ENCODE measurements at regions not wholly inside any gene's neighbourhood (a gene's known extent, or its start where the extent isn't known, plus 50 kb on each side); places are given as distances from the start of the nearest gene placed in this dataset.

DNA sequence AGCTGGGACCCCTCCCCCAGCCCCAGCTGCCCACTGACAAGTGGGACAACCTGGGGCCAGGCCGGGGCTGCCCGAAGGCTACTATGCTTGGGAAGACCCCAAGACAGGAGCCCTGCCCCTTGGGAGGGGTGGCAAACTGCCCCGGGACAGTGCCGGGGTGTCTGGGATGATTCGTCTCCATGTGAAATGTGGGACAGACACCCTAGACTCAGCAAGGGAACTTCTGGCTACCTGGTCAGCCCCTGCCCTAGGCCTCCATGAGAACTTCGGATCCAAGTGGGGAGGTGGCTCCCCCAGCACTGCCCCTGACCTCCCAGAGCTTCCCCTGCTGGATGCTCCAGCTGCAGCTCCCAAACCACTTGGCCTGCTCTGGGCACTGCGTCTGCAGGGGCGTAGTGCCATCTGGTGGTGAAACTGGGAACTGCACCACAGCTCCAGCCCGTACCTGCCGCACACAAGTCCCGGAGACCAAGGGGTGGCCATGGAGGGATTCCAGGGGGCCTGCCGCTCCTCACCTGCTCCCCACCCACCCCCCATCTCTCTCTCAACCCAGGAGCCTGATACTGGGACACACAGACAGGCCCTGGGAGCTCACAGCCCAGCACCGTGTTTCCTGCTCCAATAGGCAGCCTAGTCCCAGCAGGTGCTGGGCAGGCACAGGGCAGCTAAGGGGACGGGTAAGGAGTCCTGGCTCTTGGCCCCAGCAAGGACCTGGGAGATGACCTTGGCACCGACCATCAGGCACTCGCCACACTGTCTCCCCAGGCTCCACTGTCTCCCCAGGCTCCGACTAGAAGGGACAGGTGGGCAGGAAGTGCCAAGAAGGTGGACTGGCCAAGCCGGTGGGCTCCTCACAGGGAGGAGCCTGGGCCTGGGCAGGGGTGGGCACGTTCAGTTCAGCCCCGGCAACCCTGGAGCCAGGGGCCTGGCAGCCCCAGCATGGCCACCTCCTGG lies 194.1 kb downstream of the IGLL1 start:
- no peak overlapping the region for H3K4me3 Mint-ChIP-seq
- H3K4me1 Mint-ChIP-seq, result no peaks in the 10 kb centered on the region
- TF ChIP-seq, protein P1, sequence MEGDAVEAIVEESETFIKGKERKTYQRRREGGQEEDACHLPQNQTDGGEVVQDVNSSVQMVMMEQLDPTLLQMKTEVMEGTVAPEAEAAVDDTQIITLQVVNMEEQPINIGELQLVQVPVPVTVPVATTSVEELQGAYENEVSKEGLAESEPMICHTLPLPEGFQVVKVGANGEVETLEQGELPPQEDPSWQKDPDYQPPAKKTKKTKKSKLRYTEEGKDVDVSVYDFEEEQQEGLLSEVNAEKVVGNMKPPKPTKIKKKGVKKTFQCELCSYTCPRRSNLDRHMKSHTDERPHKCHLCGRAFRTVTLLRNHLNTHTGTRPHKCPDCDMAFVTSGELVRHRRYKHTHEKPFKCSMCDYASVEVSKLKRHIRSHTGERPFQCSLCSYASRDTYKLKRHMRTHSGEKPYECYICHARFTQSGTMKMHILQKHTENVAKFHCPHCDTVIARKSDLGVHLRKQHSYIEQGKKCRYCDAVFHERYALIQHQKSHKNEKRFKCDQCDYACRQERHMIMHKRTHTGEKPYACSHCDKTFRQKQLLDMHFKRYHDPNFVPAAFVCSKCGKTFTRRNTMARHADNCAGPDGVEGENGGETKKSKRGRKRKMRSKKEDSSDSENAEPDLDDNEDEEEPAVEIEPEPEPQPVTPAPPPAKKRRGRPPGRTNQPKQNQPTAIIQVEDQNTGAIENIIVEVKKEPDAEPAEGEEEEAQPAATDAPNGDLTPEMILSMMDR (conservative IDR thresholded peaks at IDR 0.05), result peak; percentile 97
- H3K9me3 Mint-ChIP-seq, result no peaks in the 10 kb centered on the region
- H3K36me3 Mint-ChIP-seq (ENCODE audit: low read depth), result no peaks in the 10 kb centered on the region
- peak; percentile 93 for DNase-seq (ENCODE audit: low read depth, low spot score)
- H3K27ac Mint-ChIP-seq (ENCODE audit: unreplicated experiment), result no peak overlapping the region
- no peaks in the 10 kb centered on the region for H3K27me3 Mint-ChIP-seq (ENCODE audit: low read depth)

DNA sequence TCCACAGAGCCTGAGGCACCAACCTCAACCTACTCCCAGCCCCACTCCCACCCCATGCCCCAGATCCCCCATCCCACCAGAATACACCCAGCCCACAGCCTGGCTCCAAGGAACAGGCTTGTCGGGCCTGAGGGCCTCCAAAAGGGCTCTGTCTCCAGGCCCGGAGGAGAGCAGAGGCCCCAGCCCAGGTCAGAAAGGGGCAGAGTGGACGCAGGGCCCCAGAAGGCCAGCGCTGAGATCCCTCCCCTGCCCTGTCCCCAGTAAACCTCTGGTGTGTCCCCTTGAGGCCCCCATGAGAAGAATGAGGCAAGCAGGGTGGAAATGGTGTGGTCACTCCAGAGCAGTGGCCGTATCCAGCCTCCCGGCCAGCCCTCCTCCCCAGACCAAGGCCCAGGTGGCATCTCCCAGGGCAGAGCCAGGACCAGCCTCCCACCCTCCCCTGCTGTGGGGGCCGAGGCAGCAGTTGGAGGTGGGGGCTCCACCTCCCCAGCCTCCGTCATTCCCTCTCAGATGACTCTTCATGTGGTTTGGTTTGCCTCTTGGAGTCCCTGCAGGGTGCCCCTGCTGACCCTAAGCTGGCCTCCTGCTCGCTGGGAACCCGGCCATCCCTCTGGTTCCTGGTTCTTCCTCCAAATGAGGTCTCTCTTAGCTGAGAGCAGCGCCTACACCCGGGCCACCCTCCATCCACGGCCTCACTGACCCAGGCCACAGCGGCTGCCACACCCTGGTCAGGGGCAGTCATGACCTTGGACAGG lies 195.0 kb downstream of the IGLL1 start:
- TF ChIP-seq, protein P1 (conservative IDR thresholded peaks at IDR 0.05), result no peak
- no peaks in the 10 kb centered on the region for H3K36me3 Mint-ChIP-seq (ENCODE audit: low read depth)
- no peaks in the 10 kb centered on the region for H3K27me3 Mint-ChIP-seq (ENCODE audit: low read depth)

DNA sequence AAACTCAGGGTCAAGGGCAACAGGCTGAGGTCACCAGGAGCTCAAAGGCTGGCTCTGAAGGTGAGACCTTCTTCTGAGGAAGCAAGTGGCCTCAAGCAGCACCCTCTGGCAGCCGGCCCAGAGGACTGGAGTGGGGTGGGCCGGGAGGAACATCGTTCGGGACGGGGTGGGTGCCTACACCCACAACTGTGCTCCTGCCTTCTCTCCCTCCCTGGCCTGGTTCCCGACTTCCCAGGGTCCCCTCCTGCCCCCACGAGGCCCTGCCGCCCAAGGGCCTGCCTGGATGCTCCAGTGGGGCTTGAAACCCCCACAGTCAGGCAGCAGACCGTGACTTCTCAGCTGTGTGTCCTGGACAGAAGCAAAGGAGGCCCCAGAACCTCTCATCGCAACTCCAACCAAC lies 195.7 kb downstream of the IGLL1 start:
- no peaks in the 10 kb centered on the region for H3K36me3 Mint-ChIP-seq (ENCODE audit: low read depth)
- no peak overlapping the region for H3K27ac Mint-ChIP-seq (ENCODE audit: unreplicated experiment)
- no peak for DNase-seq (ENCODE audit: low read depth, low spot score)
- TF ChIP-seq, protein P1 (conservative IDR thresholded peaks at IDR 0.05), result no peak
- no peaks in the 10 kb centered on the region for H3K4me1 Mint-ChIP-seq
- H3K9me3 Mint-ChIP-seq, result no peaks in the 10 kb centered on the region
- H3K4me3 Mint-ChIP-seq, result no peak overlapping the region
- no peaks in the 10 kb centered on the region for H3K27me3 Mint-ChIP-seq (ENCODE audit: low read depth)

More for the DNA sequence above, 195.0 kb downstream of the IGLL1 start:
- no peaks in the 10 kb centered on the region for H3K4me1 Mint-ChIP-seq
- DNase-seq (ENCODE audit: low read depth, low spot score), result no peak
- no peak overlapping the region for H3K4me3 Mint-ChIP-seq
- no peak overlapping the region for H3K27ac Mint-ChIP-seq (ENCODE audit: unreplicated experiment)
- no peaks in the 10 kb centered on the region for H3K9me3 Mint-ChIP-seq

DNA sequence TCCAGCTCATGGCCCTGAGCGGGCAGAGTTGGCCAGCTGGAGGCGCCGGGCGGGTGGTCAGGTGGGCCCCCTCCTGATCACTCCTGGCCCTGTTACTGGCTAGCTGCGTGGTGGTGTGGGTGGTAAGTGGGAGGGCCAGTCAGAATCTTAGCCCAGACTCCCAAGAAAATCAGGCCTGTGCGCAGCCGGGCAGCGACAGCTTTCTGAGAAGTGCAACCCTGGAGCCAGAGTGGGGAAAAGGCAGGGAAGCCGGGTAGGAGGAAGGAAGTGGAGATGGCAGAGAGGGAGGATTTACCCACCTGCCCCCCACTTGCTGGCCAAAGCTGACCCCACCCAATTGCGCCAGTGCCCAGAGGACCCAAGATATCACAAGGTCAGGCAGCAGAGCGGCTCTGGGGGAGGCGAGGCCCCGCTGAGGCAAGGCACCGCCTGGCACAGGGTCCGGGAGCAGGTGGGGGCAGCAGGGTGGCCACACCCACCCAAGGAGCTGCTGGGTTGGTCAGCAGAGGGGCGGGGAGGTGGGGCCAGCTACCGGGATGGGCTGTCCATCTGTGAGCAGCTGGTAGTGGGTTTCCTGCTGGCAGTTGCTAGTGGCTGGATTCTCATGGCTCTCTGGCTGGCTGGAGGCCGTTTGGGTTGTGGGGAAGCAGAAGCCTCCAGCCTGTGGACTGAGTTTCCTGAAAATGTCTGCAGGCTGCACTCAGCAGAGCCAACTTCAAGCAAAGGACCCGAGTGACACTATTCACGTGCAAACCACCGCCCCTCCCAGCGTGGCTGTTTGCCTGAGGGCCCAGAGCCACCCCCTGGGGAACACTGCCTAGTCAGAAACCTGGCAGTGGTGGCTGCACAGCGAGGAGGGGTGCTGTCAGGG lies 196.4 kb downstream of the IGLL1 start:
- Mint-ChIP-seq H3K27me3 (ENCODE audit: low read depth) (no peaks in the 10 kb centered on the region), H3K9me3 (no peaks in the 10 kb centered on the region), H3K4me3 (no peak overlapping the region), H3K36me3 (ENCODE audit: low read depth) (no peaks in the 10 kb centered on the region), H3K4me1 (no peaks in the 10 kb centered on the region), H3K27ac (ENCODE audit: unreplicated experiment) (no peak overlapping the region)
- TF ChIP-seq, protein P1 (conservative IDR thresholded peaks at IDR 0.05), result no peak
- DNase-seq (ENCODE audit: low read depth, low spot score), result no peak

Measured in neural crest cell (in vitro differentiated cells).